ENCODE measurements at regions not wholly inside any gene's neighbourhood (a gene's known extent, or its start where the extent isn't known, plus 50 kb on each side); places are given as distances from the start of the nearest gene placed in this dataset.

DNA sequence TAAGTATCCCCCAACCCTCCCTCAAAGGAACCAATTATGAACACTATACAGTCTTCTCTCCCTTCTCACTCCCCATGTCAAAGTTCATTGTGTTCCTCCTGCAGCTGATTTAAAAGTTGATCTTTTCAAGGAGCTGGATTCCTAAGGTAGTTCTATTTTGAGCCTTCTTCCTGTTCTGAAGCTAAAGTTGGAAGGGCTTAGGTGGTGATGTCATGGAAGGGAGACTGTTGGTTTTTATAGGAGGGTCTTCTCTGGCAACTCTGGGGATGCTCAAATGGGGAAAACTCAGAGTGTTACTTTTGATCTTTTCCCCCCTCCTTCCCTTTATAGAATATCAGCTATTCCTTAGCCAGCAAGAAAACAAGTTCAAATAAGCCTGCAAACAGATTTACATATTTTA, 83.0 kb upstream of the AK4 start:
- no peak for DNase-seq (ENCODE audit: low spot score in 2 of 2, unreplicated experiment in 2 of 2)
- Mint-ChIP-seq H3K27me3 (ENCODE audit: low read depth) (peaks cover 5% of the 10 kb centered on the region), H3K4me3 (peak overlapping the region; percentile 80), H3K9me3 (no peaks in the 10 kb centered on the region), H3K36me3 (no peaks in the 10 kb centered on the region), H3K27ac (no peak overlapping the region), H3K4me1 (peaks cover 31% of the 10 kb centered on the region)
- TF ChIP-seq, protein P1, sequence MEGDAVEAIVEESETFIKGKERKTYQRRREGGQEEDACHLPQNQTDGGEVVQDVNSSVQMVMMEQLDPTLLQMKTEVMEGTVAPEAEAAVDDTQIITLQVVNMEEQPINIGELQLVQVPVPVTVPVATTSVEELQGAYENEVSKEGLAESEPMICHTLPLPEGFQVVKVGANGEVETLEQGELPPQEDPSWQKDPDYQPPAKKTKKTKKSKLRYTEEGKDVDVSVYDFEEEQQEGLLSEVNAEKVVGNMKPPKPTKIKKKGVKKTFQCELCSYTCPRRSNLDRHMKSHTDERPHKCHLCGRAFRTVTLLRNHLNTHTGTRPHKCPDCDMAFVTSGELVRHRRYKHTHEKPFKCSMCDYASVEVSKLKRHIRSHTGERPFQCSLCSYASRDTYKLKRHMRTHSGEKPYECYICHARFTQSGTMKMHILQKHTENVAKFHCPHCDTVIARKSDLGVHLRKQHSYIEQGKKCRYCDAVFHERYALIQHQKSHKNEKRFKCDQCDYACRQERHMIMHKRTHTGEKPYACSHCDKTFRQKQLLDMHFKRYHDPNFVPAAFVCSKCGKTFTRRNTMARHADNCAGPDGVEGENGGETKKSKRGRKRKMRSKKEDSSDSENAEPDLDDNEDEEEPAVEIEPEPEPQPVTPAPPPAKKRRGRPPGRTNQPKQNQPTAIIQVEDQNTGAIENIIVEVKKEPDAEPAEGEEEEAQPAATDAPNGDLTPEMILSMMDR (IDR thresholded peaks at IDR 0.05; ENCODE audit: unreplicated experiment), result no peak

DNA sequence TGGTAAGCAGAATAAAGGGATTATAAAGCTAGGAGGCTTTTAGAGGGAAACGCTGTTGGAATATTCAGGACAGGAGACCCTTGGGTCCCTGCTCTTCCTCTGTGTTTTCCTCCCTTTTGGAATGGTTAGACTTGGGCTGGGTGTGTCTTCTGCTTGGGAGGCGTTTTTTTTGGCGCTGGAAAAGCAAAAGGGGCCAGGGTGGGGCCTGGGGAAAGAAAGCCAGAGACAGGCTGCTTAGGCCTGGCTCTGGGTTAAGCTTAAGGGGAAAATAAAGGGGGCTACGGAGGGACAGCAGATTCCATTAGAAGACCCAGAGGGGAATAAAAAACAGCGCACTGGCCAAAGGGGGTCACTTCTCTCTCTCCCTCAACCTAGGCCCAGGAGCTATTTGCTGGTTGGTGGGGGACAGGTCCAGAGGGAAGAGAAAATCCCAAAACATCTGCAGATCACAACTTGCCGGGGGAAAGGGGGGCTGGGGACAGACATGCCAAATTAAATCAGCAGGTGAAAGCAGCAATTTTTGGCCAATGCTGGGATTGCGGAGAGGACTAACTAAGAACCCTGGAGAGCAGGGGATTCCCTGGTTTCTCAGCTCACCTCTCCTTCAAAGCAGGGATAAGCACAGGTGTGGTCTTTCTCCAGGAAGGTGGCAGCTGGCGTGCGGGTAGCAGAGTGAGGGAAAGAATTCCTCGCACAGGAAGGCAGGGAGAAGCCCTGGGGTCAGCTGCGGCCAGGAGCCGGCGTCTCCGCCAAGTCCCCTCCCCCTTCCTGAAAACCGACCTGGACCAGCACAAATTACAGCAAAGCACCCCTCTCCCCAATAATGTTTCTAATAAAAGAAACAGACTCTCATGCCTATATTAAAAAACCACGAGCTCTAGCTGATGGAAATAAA, 82.2 kb upstream of the AK4 start:
- peaks cover 31% of the 10 kb centered on the region for H3K4me1 Mint-ChIP-seq
- DNase-seq (ENCODE audit: low spot score in 2 of 2, unreplicated experiment in 2 of 2), result peak in 1 of 2 experiments; percentile 43

DNA sequence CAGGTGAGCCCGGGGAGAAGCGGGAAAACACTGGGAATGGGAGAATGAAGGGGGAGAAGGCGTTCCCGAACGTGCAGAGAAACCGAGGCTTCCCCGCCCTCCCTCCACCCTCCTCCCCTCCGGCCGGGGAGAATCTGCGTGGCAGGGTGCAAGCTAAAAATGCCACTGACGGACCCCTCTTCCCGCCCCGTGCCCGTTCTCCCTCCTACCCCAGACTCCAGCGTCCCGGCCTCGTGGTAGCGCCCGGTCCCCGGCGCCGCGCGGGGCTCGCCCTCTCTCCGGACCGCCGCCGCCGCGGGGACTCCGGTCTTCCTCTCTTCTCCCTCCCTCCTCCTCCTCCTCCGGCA, 81.6 kb upstream of the AK4 start:
- Mint-ChIP-seq H3K4me3 (peak overlapping the region; percentile 80), H3K4me1 (peaks cover 31% of the 10 kb centered on the region), H3K27ac (peak overlapping the region; percentile 72), H3K36me3 (no peaks in the 10 kb centered on the region), H3K9me3 (no peaks in the 10 kb centered on the region), H3K27me3 (ENCODE audit: low read depth) (peaks cover 16% of the 10 kb centered on the region)
- TF ChIP-seq, protein P1 (IDR thresholded peaks at IDR 0.05; ENCODE audit: unreplicated experiment), result no peak
- DNase-seq (ENCODE audit: low spot score in 2 of 2, unreplicated experiment in 2 of 2), result no peak

More for the DNA sequence above, 82.2 kb upstream of the AK4 start:
- H3K36me3 Mint-ChIP-seq, result no peaks in the 10 kb centered on the region
- peaks cover 13% of the 10 kb centered on the region for H3K27me3 Mint-ChIP-seq (ENCODE audit: low read depth)
- peak overlapping the region; percentile 80 for H3K4me3 Mint-ChIP-seq
- peak overlapping the region; percentile 72 for H3K27ac Mint-ChIP-seq
- H3K9me3 Mint-ChIP-seq, result no peaks in the 10 kb centered on the region
- TF ChIP-seq, protein P1 (IDR thresholded peaks at IDR 0.05; ENCODE audit: unreplicated experiment), result no peak

DNA sequence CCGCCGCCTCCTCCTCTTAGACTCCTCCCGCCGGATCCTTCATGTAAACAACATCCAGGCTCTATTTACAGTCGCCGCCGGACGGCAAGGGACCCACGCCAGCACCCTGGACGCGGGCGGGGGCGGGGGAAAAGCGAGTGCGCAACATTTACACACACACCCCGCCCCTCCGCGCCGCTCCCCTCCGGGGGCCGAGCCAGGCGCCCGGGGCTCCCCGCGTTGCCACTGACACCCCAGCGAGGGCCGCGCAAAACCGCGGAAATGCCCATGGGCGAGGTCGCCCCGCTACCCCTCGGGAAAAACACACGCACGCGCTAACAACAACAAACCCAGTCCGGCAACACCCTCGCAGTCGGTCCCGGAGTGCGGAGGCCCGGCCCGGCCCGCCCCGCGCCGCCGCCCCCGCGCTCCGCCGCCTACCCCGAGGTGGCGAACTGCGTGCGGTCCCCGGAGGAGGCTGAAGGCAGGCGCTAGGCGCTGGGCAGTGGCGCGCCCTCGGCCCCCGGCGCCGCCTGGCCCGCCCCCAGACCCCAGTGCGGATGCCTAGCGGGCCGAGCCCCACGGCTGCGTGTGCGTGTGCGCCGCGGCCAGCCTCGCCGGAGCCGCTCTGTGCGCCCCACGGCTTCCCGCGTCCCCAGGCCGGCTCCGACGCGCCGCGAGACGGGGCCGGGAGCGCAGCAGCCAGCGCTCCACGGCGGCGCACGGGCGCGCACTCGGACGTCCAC, 81.1 kb upstream of the AK4 start:
- peaks cover 31% of the 10 kb centered on the region for H3K4me1 Mint-ChIP-seq
- no peaks in the 10 kb centered on the region for H3K36me3 Mint-ChIP-seq
- peak; percentile 26 to 58 for DNase-seq (ENCODE audit: low spot score in 2 of 2, unreplicated experiment in 2 of 2)
- TF ChIP-seq, protein P1 (IDR thresholded peaks at IDR 0.05; ENCODE audit: unreplicated experiment), result no peak
- H3K27ac Mint-ChIP-seq, result peak overlapping the region; percentile 53
- peaks cover 16% of the 10 kb centered on the region for H3K27me3 Mint-ChIP-seq (ENCODE audit: low read depth)
- H3K9me3 Mint-ChIP-seq, result no peaks in the 10 kb centered on the region
- H3K4me3 Mint-ChIP-seq, result peak overlapping the region; percentile 80

DNA sequence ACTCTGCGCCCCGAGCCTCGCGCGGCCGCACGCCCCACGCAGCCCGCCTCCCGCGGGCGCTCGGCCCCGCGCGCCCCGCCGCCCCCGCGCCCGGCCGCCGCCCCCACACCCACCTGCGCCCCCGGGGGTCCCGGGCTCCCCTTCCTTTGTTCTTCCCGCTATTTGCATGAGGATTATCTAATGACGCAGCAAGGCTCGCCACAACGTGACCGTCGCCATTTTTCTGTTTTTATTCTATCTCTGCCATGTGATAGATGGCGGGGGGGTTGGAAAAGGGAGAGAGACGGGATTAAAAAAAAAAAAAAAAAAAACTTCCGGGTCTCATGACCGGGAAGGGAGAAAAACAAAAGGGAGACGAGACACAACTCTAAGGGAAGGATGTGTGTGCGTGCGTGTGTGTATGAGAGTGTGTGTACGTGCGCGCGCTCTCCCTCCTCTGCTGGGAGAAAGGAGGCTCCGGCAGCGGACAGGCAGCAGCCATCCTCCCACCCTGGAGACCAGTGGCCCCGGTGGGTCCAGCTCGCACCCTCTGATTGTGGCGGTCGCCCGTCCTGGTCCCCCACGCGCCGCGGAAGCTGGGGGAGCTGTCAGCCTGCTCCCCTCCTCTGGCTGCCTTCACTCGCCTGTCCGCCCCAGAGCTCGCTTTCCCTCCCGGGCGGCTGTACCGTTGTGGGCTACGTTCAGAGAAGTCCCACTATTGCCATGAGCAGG, 80.4 kb upstream of the AK4 start:
- TF ChIP-seq, protein P1 (IDR thresholded peaks at IDR 0.05; ENCODE audit: unreplicated experiment), result no peak
- peaks cover 31% of the 10 kb centered on the region for H3K4me1 Mint-ChIP-seq
- H3K36me3 Mint-ChIP-seq, result no peaks in the 10 kb centered on the region
- H3K27ac Mint-ChIP-seq, result peak overlapping the region; percentile 86
- peak overlapping the region; percentile 91 for H3K4me3 Mint-ChIP-seq
- no peaks in the 10 kb centered on the region for H3K9me3 Mint-ChIP-seq
- H3K27me3 Mint-ChIP-seq (ENCODE audit: low read depth), result peaks cover 16% of the 10 kb centered on the region
- peak; percentile 28 to 50 for DNase-seq (ENCODE audit: low spot score in 2 of 2, unreplicated experiment in 2 of 2)

All from mesothelial cell of epicardium (in vitro differentiated cells).